Neural cell (in vitro differentiated cells): ENCODE measurements at regions not wholly inside any gene's neighbourhood (a gene's known extent, or its start where the extent isn't known, plus 50 kb on each side); places are given as distances from the start of the nearest gene placed in this dataset.

Experiments
- H2AFZ ChIP-seq: fragments of 200-600, 300-800 bp; sonication (generic), shearing (Covaris generic); 2 replicates; pipeline ENCODE4 v1.6.0; 2014; ENCODE audit warnings: low read depth, mild to moderate bottlenecking, antibody characterized with exemption, low read length, moderate library complexity
- H3F3A ChIP-seq: fragments of 200-600 bp; shearing (Covaris generic); 2 replicates; pipeline ENCODE4 v1.6.1; 2016; ENCODE audit warnings: mild to moderate bottlenecking, moderate library complexity, mixed read lengths, antibody characterized with exemption, low read length; ENCODE audit not compliant: insufficient read depth, poor library complexity, severe bottlenecking
- H3K27ac ChIP-seq: fragments of 200-600, 300-800 bp; sonication (generic), shearing (Covaris generic); 2 replicates; pipeline ENCODE4 v1.5.1; 2014; ENCODE audit warnings: mild to moderate bottlenecking, low read length, moderate library complexity
- H3K27me3 ChIP-seq: fragments of 300-800, 200-600 bp; sonication (generic), shearing (Covaris generic); 2 replicates; pipeline ENCODE4 v1.6.0; 2014; ENCODE audit warnings: mild to moderate bottlenecking, low read depth, low read length, moderate library complexity; ENCODE audit not compliant: insufficient read depth
- H3K36me3 ChIP-seq: fragments of 300-800, 200-600 bp; sonication (generic), shearing (Covaris generic); 2 replicates; pipeline ENCODE4 v1.5.1; 2014; ENCODE audit warnings: mild to moderate bottlenecking, antibody characterized with exemption, low read length, moderate library complexity; ENCODE audit not compliant: insufficient read depth
- H3K4me2 ChIP-seq: fragments of 300-800, 200-600 bp; sonication (generic), shearing (Covaris generic); 2 replicates; pipeline ENCODE4 v1.6.0; 2014; ENCODE audit warnings: mild to moderate bottlenecking, low read length
- H3K4me3 ChIP-seq: fragments of 300-800, 200-600 bp; sonication (generic), shearing (Covaris generic); 2 replicates; pipeline ENCODE4 v1.5.1; 2014; ENCODE audit warnings: mild to moderate bottlenecking, low read length, moderate library complexity
- H3K79me2 ChIP-seq: fragments of 200-600 bp; shearing (Covaris generic); replicated peaks from 2 replicates; pipeline ENCODE4 v1.6.0; 2014; ENCODE audit warnings: mild to moderate bottlenecking, low read length, moderate library complexity; ENCODE audit not compliant: insufficient read depth
- H3K9ac ChIP-seq: fragments of 300-800, 200-600 bp; sonication (generic), shearing (Covaris generic); 2 replicates; pipeline ENCODE4 v1.6.1; 2016; ENCODE audit warnings: mild to moderate bottlenecking, low read length, mixed read lengths
- H3K9me2 ChIP-seq: fragments of 200-600 bp; shearing (Covaris generic); 2 replicates; pipeline ENCODE4 v1.6.1; 2016; ENCODE audit warnings: mild to moderate bottlenecking, low read length, mixed read lengths; ENCODE audit not compliant: insufficient read depth
- H3K9me3 ChIP-seq: fragments of 200-600, 300-800 bp; sonication (generic), shearing (Covaris generic); 2 replicates; pipeline ENCODE4 v1.6.1; 2016; ENCODE audit warnings: mild to moderate bottlenecking, mixed run types, low read length, moderate library complexity, mixed read lengths
- H4K20me1 ChIP-seq: fragments of 200-600 bp; shearing (Covaris generic); 2 replicates; pipeline ENCODE4 v1.6.1; 2016; ENCODE audit warnings: mild to moderate bottlenecking, mixed run types; ENCODE audit not compliant: insufficient read depth
- EP300 ChIP-seq: fragments of 450-650 bp; conservative IDR thresholded peaks from 2 replicates; pipeline ENCODE4 v1.6.1; 2014; ENCODE audit warnings: antibody characterized with exemption, mild to moderate bottlenecking, moderate library complexity; ENCODE audit not compliant: poor library complexity, severe bottlenecking
- EZH2 ChIP-seq: fragments of 200-600, 300-800 bp; shearing (Covaris generic), sonication (generic); IDR thresholded peaks from 2 replicates; pipeline ENCODE4 v1.6.1; 2014; ENCODE audit warnings: antibody characterized with exemption, low read length, borderline replicate concordance, mild to moderate bottlenecking; ENCODE audit not compliant: insufficient read depth, poor library complexity, severe bottlenecking
- MXI1 ChIP-seq: fragments of 450-650 bp; conservative IDR thresholded peaks from 2 replicates; pipeline ENCODE4 v1.6.1; 2014; ENCODE audit warnings: antibody characterized with exemption, mild to moderate bottlenecking; ENCODE audit not compliant: poor library complexity, severe bottlenecking
- POLR2AphosphoS5 ChIP-seq: IDR thresholded peaks from 2 replicates; pipeline ENCODE4 v1.6.1; 2012
- RAD21 ChIP-seq: fragments of 450-650 bp; conservative IDR thresholded peaks from 2 replicates; pipeline ENCODE4 v1.6.1; 2014; ENCODE audit warnings: antibody characterized with exemption, mild to moderate bottlenecking, moderate library complexity
- SMC3 ChIP-seq: fragments of 450-650 bp; conservative IDR thresholded peaks from 2 replicates; pipeline ENCODE4 v1.6.1; 2014; ENCODE audit warnings: antibody characterized with exemption, mild to moderate bottlenecking, moderate library complexity; ENCODE audit not compliant: poor library complexity
- TAF1 ChIP-seq: IDR thresholded peaks from 2 replicates; pipeline ENCODE4 v1.6.1; 2012; ENCODE audit warnings: low read depth
- TF ChIP-seq, protein P1 (sequence below): fragments of 450-650 bp; IDR thresholded peaks from 2 replicates; pipeline ENCODE4 v1.5.1; 2014; ENCODE audit warnings: antibody characterized with exemption, mild to moderate bottlenecking, moderate library complexity; ENCODE audit not compliant: poor library complexity, severe bottlenecking
- TF ChIP-seq, protein P2 (sequence below): IDR thresholded peaks from 2 replicates; pipeline ENCODE4 v1.6.1; 2012; ENCODE audit warnings: borderline replicate concordance

DNA sequence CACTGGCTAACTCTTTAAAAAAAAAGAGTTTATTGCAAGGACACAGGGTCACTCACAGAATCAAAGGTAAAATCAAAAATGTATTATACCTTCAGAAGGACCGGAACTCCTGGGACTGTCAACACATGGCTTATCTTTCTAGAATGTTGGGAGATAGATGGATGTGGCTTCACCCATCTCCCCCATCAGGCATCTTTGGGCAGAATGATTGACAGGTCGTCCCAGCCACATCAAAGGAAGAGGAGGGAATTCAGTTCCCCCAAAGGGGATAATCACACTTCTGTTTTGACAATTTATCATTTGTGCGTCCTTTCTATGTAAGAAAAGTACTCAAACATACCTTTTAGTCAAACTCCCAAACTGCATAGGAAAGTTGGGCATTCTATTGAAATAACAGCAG lies 228.6 kb upstream of the CDH5 start:
- Histone ChIP-seq H3K27ac (no peak overlapping the region), H3K9me2 (no peaks in the 10 kb centered on the region), H3K4me3 (no peak overlapping the region), H3F3A (no peaks in the 10 kb centered on the region), H3K9ac (no peak overlapping the region), H3K27me3 (no peaks in the 10 kb centered on the region), H3K36me3 (no peaks in the 10 kb centered on the region), H3K79me2 (no peaks in the 10 kb centered on the region), H4K20me1 (no peaks in the 10 kb centered on the region), H2AFZ (no peak overlapping the region), H3K9me3 (no peaks in the 10 kb centered on the region), H3K4me2 (no peak overlapping the region)
- TF ChIP-seq, protein P1, sequence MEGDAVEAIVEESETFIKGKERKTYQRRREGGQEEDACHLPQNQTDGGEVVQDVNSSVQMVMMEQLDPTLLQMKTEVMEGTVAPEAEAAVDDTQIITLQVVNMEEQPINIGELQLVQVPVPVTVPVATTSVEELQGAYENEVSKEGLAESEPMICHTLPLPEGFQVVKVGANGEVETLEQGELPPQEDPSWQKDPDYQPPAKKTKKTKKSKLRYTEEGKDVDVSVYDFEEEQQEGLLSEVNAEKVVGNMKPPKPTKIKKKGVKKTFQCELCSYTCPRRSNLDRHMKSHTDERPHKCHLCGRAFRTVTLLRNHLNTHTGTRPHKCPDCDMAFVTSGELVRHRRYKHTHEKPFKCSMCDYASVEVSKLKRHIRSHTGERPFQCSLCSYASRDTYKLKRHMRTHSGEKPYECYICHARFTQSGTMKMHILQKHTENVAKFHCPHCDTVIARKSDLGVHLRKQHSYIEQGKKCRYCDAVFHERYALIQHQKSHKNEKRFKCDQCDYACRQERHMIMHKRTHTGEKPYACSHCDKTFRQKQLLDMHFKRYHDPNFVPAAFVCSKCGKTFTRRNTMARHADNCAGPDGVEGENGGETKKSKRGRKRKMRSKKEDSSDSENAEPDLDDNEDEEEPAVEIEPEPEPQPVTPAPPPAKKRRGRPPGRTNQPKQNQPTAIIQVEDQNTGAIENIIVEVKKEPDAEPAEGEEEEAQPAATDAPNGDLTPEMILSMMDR: no peak
- TF ChIP-seq POLR2AphosphoS5 (no peak), TAF1 (no peak), SMC3 (no peak), EZH2 (no peak), EP300 (no peak), MXI1 (no peak), RAD21 (no peak)
- TF ChIP-seq, protein P2, sequence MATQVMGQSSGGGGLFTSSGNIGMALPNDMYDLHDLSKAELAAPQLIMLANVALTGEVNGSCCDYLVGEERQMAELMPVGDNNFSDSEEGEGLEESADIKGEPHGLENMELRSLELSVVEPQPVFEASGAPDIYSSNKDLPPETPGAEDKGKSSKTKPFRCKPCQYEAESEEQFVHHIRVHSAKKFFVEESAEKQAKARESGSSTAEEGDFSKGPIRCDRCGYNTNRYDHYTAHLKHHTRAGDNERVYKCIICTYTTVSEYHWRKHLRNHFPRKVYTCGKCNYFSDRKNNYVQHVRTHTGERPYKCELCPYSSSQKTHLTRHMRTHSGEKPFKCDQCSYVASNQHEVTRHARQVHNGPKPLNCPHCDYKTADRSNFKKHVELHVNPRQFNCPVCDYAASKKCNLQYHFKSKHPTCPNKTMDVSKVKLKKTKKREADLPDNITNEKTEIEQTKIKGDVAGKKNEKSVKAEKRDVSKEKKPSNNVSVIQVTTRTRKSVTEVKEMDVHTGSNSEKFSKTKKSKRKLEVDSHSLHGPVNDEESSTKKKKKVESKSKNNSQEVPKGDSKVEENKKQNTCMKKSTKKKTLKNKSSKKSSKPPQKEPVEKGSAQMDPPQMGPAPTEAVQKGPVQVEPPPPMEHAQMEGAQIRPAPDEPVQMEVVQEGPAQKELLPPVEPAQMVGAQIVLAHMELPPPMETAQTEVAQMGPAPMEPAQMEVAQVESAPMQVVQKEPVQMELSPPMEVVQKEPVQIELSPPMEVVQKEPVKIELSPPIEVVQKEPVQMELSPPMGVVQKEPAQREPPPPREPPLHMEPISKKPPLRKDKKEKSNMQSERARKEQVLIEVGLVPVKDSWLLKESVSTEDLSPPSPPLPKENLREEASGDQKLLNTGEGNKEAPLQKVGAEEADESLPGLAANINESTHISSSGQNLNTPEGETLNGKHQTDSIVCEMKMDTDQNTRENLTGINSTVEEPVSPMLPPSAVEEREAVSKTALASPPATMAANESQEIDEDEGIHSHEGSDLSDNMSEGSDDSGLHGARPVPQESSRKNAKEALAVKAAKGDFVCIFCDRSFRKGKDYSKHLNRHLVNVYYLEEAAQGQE: no peak

DNA sequence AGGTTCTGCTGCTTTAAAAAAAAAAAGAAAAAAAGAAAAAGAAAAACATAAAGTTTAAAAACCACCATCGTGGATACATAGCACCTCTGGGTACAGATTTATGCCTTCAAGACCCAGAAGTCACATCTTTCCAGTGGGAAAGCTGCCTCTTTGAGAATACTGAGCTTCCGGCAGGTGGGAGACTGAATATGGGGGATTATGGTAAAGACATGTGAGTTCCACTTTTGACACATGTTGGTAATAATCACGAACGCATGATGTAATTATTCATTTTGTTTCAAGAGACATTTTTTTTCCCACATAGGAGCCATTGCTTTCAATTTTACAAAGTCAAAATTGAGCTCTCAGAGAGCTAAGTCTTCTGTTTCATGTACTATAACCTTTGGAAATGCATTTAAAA lies 229.7 kb upstream of the CDH5 start:
- Histone ChIP-seq H3K9me3 (no peaks in the 10 kb centered on the region), H3K27me3 (no peaks in the 10 kb centered on the region), H3F3A (no peaks in the 10 kb centered on the region), H3K36me3 (no peaks in the 10 kb centered on the region), H3K4me3 (no peak overlapping the region), H2AFZ (no peak overlapping the region), H3K9me2 (no peaks in the 10 kb centered on the region), H3K79me2 (no peaks in the 10 kb centered on the region), H3K27ac (no peak overlapping the region), H4K20me1 (no peaks in the 10 kb centered on the region), H3K9ac (no peak overlapping the region), H3K4me2 (no peak overlapping the region)
- TF ChIP-seq EP300 (no peak), TAF1 (no peak), EZH2 (no peak), RAD21 (no peak), SMC3 (no peak), MXI1 (no peak), POLR2AphosphoS5 (no peak)
- TF ChIP-seq, protein P1: no peak
- TF ChIP-seq, protein P2: no peak
